ENCODE measurements at regions not wholly inside any gene's neighbourhood (a gene's known extent, or its start where the extent isn't known, plus 50 kb on each side); places are given as distances from the start of the nearest gene placed in this dataset.

- H3K9me3 ChIP-seq = no peaks in the 10 kb centered on the region
- no peaks in the 10 kb centered on the region for H3K4me1 ChIP-seq
- ATAC-seq = no peak
- DNase-seq = no peak
- H3K4me3 ChIP-seq = no peak overlapping the region
- H3K36me3 ChIP-seq = no peaks in the 10 kb centered on the region
- H3K27ac ChIP-seq = no peak overlapping the region
- TF ChIP-seq, protein P1, sequence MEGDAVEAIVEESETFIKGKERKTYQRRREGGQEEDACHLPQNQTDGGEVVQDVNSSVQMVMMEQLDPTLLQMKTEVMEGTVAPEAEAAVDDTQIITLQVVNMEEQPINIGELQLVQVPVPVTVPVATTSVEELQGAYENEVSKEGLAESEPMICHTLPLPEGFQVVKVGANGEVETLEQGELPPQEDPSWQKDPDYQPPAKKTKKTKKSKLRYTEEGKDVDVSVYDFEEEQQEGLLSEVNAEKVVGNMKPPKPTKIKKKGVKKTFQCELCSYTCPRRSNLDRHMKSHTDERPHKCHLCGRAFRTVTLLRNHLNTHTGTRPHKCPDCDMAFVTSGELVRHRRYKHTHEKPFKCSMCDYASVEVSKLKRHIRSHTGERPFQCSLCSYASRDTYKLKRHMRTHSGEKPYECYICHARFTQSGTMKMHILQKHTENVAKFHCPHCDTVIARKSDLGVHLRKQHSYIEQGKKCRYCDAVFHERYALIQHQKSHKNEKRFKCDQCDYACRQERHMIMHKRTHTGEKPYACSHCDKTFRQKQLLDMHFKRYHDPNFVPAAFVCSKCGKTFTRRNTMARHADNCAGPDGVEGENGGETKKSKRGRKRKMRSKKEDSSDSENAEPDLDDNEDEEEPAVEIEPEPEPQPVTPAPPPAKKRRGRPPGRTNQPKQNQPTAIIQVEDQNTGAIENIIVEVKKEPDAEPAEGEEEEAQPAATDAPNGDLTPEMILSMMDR (IDR thresholded peaks at IDR 0.05) = no peak
- no peaks in the 10 kb centered on the region for H3K27me3 ChIP-seq
- intact Hi-C loops (cut with DNase I) = no loop called here
Observed at GRCh38 chr3:174532216-174532615, 326.9 kb upstream of the NAALADL2 start.

- DNase-seq (no peak), ATAC-seq (no peak)
- intact Hi-C loops (cut with DNase I) = no loop called here
- H3K27me3 ChIP-seq = no peaks in the 10 kb centered on the region
- TF ChIP-seq, protein P1 (IDR thresholded peaks at IDR 0.05) = no peak
- H3K9me3 ChIP-seq = no peaks in the 10 kb centered on the region
- H3K36me3 ChIP-seq = no peaks in the 10 kb centered on the region
- H3K4me1 ChIP-seq = no peaks in the 10 kb centered on the region
- H3K27ac ChIP-seq = no peak overlapping the region
- no peak overlapping the region for H3K4me3 ChIP-seq
Observed at GRCh38 chr3:174532776-174533175, 326.4 kb upstream of the NAALADL2 start.

- H3K27ac ChIP-seq = no peak overlapping the region
- intact Hi-C loops (cut with DNase I) = no loop called here
- H3K9me3 ChIP-seq = no peaks in the 10 kb centered on the region
- no peak overlapping the region for H3K4me3 ChIP-seq
- no peak for DNase-seq
- H3K4me1 ChIP-seq = no peaks in the 10 kb centered on the region
- TF ChIP-seq, protein P1 (IDR thresholded peaks at IDR 0.05) = no peak
- no peak for ATAC-seq
- no peaks in the 10 kb centered on the region for H3K36me3 ChIP-seq
- no peaks in the 10 kb centered on the region for H3K27me3 ChIP-seq
Observed at GRCh38 chr3:174533286-174533685, 325.8 kb upstream of the NAALADL2 start.

GRCh38 chr3:174536319-174536718 lies 322.8 kb upstream of the NAALADL2 start:
- TF ChIP-seq, protein P1 (IDR thresholded peaks at IDR 0.05) = no peak
- H3K27ac ChIP-seq = no peak overlapping the region
- no peaks in the 10 kb centered on the region for H3K36me3 ChIP-seq
- H3K4me1 ChIP-seq = no peaks in the 10 kb centered on the region
- DNase-seq (no peak), ATAC-seq (no peak)
- intact Hi-C loops (cut with DNase I) = no loop called here
- H3K27me3 ChIP-seq = no peaks in the 10 kb centered on the region
- H3K4me3 ChIP-seq = no peak overlapping the region
- no peaks in the 10 kb centered on the region for H3K9me3 ChIP-seq

DNA sequence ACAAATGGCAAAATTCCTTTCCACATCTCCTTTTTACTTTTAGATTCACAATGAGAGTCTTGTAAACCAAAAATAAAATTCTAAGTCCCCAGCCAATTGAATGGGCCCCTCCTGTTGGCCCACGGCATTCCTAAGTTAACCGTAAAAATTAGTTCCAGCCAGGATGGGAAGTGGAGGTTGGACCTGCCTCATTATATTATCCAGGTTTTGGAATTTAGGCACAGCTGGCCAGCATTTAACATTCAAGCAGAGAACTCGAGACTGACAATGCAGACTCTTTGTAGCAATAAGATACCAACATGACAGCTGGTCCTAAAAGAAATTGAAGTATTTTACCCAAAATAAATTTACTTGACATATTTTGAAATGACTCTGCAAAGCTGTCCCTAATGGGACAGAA lies 321.0 kb upstream of the NAALADL2 start:
- DNase-seq (no peak), ATAC-seq (no peak)
- intact Hi-C loops (cut with DNase I) = no loop called here
- Histone ChIP-seq H3K4me3 (no peak overlapping the region), H3K36me3 (no peaks in the 10 kb centered on the region), H3K27ac (no peak overlapping the region), H3K4me1 (no peaks in the 10 kb centered on the region), H3K27me3 (no peaks in the 10 kb centered on the region), H3K9me3 (no peaks in the 10 kb centered on the region)
- TF ChIP-seq, protein P1 (IDR thresholded peaks at IDR 0.05) = no peak

All from left lung (tissue), 4 donors.